ENCODE measurements at regions not wholly inside any gene's neighbourhood (a gene's known extent, or its start where the extent isn't known, plus 50 kb on each side); places are given as distances from the start of the nearest gene placed in this dataset.
A peak's percentile ranks its signal among the peaks of the same experiment; 100 is the strongest.
"Not testable (repeated sequence)": the region's sequence is repeated elsewhere in the genome, so short reads cannot be mapped to it uniquely, and the experiment has no call there.

DNA sequence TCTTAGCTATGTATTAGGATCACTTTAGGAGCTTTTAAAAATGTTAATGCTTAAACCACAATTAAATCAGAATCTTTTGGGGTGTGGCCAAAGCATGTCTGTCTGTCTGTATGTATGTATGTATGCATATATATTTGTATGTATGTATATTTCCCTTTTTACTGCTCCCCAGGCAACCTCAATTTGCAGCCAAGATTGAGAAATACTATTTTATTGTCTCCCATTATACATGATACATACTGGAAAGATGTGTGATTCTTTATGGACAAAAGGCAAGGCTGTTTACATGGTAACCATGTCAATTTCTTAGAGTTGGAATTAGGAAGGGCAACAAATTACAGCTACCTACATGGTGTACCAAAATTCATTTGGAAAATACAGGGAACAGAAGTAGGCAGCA is 783.6 kb downstream of the ETS1 start:
- DNase-seq = no peak

GRCh38 chr11:127800989-127801688 is 786.2 kb downstream of the ETS1 start:
- no peak for DNase-seq

DNA sequence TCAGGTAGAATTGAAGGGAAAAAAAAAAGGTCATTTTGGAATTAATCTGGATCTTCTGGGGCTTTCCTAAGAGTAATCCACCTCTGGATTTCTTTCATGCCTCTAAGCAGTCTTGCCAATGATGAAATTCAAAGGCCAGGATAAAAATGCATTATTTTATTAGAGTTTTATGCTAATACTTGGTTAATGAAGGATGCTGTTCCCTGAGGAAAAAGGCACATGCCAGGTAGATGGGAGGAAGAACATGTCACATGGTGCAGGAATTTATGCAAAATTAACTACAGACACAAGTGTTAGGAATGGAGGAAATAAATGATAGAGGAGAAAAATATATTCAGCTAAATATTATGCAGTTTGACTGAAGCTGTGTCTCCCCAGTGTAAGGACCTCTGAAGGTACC is 792.0 kb downstream of the ETS1 start:
- no peak for DNase-seq

- DNase-seq = no peak
Measured at GRCh38 chr11:127791844-127792243, 791.3 kb upstream of the KIRREL3 start.

DNA sequence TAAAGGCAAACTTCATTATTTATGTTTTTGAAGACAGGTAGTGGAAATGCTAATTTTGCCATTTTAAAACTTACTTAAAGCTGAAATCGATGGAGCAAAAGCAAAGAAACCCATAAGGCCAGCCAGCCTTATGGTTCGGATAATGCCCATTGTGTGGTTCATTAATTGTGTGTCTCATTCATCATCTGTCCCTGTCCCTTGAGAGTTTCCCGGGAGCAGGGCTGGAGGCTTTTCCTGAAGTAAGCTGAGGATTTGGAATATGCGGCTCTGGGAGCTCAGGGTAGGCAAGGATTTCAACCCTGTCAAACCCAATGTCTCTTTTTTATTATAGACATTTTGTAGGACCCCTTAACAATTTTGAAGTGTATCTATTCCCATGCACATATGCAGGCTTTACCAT is 790.0 kb upstream of the KIRREL3 start:
- no peak for DNase-seq

DNA sequence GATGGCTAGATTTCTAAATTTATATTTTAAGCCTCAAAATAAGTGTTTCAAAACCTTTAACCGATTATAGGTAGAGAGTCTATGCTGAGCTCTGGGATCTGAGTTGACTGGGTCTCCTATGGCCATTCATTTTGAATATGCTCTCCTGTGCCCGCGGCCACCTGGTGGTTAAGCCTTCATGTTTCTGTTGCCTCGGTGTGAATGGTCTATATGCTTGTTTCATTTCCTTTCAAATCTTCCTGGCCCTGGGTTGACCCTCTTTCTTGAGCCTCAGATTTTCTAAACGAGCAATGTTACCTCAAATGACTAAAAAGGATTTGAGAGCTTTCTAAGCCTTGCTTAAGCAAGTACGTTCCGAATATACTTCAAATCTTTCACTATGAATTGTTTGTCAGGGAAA is 789.4 kb upstream of the KIRREL3 start:
- DNase-seq = no peak

DNA sequence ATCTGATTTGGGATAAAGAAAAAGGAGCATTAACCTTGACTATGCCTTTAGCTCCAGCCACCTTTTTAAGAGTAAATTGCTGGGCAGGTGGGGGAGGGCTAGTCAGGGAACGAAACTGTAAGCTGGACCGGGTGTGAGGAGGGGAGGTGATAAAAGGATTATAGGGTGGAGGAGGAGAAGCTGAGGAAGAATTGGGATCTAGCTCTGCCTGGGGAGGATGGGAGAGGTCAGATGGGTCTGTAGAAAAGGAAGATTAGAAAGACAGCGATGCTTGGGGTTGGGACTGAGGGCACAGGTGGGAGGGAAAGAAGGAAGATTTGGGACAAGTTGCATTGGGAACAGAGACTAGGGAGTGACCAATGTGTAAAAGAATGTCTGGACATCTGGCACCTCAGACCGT is 772.4 kb upstream of the KIRREL3 start:
- not testable (repeated sequence) for DNase-seq

DNA sequence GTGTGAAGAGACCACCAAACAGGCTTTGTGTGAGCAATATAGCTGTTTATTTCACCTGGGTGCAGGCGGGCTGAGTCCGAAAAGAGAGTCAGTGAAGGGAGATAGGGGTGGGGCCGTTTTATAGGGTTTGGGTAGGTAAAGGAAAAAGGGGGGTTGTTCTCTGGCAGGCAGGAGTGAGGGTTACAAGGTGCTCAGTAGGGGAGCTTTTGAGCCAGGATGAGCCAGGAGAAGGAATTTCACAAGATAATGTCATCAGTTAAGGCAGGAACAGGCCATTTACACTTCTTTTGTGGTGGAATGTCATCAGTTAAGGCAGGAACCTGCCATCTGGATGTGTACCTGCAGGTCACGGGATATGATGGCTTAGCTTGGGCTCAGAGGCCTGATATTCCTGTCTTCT is 768.4 kb upstream of the KIRREL3 start:
- DNase-seq = not testable (repeated sequence)

- DNase-seq = no peak
Measured at GRCh38 chr11:127766734-127767133, 766.2 kb upstream of the KIRREL3 start.

- DNase-seq = no peak
Measured at GRCh38 chr11:127738771-127739286, 738.3 kb upstream of the KIRREL3 start.

GRCh38 chr11:127737499-127737898 is 736.9 kb upstream of the KIRREL3 start:
- no peak for DNase-seq

- DNase-seq = peak; percentile 43
Measured at GRCh38 chr11:127733552-127733951, 733.0 kb upstream of the KIRREL3 start.

GRCh38 chr11:127726367-127726766 is 725.8 kb upstream of the KIRREL3 start:
- no peak for DNase-seq

DNA sequence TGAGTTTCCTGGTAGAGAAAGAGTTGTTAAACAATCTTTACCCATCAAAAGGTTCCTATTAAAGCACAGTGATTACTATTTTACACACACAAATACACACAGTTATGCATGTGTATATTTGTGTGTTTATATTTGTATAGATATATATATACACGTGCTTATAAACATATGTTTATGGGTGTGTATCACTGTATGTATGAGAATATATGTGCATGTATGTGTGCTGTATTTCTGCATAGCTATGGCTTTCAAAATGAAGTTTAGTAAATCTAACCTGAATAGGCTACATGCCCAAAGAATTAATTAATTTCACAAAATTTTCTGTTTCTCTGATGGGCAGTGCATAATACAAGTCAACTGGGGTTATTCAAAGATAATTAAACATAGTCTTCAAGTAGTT is 723.1 kb upstream of the KIRREL3 start:
- no peak for DNase-seq

GRCh38 chr11:127713226-127713625 is 712.7 kb upstream of the KIRREL3 start:
- no peak for DNase-seq

DNA sequence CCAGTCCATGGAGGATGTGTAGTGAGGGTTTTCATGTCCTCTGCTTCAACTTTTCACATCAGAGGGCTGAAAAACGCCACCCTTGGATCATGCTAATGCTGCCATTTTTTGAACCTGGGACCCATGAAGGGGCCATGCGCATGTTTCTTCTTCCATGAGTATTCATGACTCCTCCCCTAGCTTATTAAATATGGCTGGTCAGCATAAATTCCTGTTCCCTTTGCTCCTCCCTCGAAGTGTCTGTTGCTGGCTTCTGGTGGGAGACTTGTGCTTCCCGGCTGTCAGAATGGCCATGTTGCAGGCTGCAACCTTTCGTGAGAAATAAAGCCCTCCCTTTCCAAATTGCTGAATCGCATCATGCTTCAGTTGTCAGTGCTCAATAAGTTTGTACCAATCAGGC is 711.2 kb upstream of the KIRREL3 start:
- no peak for DNase-seq

DNA sequence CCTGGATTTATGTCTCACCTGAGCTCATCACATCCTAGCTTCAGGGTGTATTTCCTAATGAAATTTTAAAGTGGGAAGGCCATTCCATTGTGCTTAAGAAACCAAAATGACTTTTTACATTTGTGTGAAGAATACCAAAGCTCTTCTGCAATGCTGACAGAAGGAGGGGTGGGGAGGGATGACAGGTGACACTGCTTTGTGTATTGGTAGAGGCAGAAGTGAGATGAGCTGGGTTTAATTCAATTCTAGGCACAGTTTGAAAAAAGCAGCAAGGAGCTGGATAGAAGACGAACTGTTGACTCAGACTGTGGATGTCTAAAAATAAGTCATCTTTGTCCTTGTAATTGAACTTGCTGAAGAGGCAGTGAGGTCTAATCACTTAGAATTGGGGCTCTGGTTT is 710.3 kb upstream of the KIRREL3 start:
- DNase-seq = no peak

DNA sequence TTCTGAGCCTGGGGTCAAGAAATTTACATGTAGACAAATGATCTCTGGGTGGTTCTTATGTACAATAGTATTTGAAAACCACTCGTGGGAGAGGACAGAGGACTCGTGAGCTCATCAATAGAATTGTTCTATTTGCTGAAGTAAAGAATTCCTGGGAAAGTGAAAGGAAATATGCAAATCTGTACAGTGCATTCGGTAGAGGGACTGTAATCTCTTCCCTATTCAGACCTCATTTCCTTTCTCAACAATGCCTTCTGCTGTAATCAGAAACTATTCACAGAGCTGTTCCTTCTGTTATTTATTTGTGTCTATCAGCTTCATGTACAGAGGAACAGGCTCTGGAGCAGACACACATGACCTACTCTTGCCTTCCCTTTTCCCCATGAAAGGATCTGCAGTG is 709.4 kb upstream of the KIRREL3 start:
- no peak for DNase-seq

GRCh38 chr11:127693686-127694085 is 693.1 kb upstream of the KIRREL3 start:
- DNase-seq = no peak

- no peak for DNase-seq
Measured at GRCh38 chr11:127683321-127683720, 682.8 kb upstream of the KIRREL3 start.

DNA sequence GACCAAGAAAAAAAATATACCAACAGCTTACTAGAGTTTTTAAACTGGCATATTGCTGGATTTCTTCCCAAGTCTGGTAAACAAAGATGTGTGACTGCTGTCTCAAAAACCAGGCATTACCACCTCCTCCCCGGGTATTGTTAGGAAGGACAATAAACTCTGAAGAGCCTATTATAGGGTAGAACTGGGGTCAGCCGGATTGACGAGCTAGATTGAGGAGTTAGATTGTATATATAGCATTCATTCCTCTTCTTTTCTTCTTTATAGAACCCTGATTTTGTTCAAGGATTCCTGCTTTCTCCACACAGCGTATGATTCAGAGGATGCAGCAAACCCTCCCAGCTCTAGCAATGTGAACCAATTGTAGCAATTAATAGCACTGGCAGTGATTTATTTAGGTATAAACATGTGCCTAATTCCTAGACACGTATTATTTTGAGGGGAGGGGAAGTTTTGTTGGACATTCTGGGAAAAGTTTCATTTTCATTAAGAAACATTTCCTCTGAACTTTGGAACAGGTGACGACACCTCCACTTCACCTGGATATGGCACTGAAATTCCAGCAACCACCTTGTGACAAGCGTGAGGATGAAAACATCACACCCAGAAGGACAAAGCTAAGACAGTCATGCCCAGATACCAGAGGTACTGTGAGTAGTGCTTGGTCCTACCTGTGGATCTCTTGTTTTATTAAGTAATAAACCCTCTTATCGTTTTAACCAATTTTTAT is 679.4 kb upstream of the KIRREL3 start:
- no peak for DNase-seq

GRCh38 chr11:127678631-127679030 is 678.1 kb upstream of the KIRREL3 start:
- DNase-seq = no peak

DNA sequence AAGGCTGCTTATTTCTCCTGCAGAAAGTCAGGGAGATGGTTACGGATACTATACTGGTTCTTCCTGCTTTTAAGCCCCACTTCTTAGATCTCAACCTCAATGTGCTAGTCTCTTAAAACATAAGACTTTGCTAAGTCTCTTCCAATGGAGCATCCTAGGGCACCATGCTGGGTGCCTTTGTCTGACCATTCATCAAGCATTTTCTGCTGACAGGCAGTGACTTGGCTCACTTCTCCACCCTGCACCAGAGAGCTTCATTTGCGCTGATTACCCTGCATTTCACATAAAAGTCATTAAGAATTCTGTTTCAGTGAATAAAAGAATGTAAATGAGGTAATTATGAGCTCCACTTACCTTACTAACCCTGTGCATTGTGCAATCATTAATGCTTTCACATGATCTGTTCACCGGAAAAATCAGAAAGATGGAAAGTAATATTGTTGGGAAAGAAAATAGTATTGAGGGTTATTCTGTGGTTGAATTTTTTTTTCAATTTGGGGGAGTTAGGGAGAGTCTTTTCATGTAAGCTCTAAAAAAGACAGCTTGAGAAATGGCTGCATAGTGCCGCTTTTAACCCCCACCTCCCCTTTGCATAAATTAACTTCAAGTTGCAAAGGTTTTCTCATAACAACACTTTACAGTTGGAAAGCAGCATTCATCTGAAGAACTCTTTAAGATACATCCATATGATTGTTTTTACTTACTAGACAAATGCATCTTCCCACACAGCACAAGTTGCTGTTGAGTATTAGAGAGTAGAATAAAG is 677.3 kb upstream of the KIRREL3 start:
- no peak for DNase-seq

- DNase-seq = no peak
Measured at GRCh38 chr11:127675581-127675980, 675.0 kb upstream of the KIRREL3 start.

Data from KG1 (cell line).